SK-N-SH (cell line): ENCODE measurements at regions not wholly inside any gene's neighbourhood (a gene's known extent, or its start where the extent isn't known, plus 50 kb on each side); places are given as distances from the start of the nearest gene placed in this dataset.

ENCODE experiments used
- CTCF ChIA-PET: fragments of 300-600, 350-600 bp; formaldehyde crosslinking; extraction: SDS; loops from one replicate; lab custom pipeline; 2021; lab: Yijun Ruan, JAX
- POLR2A ChIA-PET: fragments of 350-600 bp; sonication (Branson Sonifier 250); formaldehyde crosslinking; extraction: SDS; loops from one replicate; lab custom pipeline; 2020; ENCODE audit warnings: antibody characterized with exemption, inconsistent platforms; lab: Yijun Ruan, JAX
- DNase-seq: peaks from one replicate; pipeline ENCODE4 v3.0.0; 2012
- H2AFZ ChIP-seq: fragments of 200-600 bp; sonication (generic); 2 replicates; pipeline ENCODE4 v1.8.1; 2016; ENCODE audit warnings: antibody characterized with exemption, mild to moderate bottlenecking, low read depth
- H3F3A ChIP-seq: fragments of 200-600 bp; sonication (generic); replicated peaks from 2 replicates; pipeline ENCODE3; 2016; ENCODE audit warnings: antibody characterized with exemption, mild to moderate bottlenecking; ENCODE audit not compliant: insufficient read depth
- H3K27ac ChIP-seq, 2 experiments: fragments of 200-500 bp in 1 of 2; fragments of 200-600 bp in 1 of 2; sonication (Bioruptor generic) in 1 of 2; sonication (generic), shearing (Covaris generic) in 1 of 2; 2 replicates each; pipeline versions ENCODE4 v1.5.1 to v1.6.1; 2014 to 2016; ENCODE audit warnings: low read depth in 2 of 2, inconsistent platforms in 1 of 2, low read length in 1 of 2, mild to moderate bottlenecking in 1 of 2, mixed read lengths in 1 of 2
- H3K27me3 ChIP-seq: fragments of 200-600 bp; sonication (generic), shearing (Covaris generic); 2 replicates; pipeline ENCODE4 v1.6.1; 2016; ENCODE audit warnings: mixed run types; ENCODE audit not compliant: insufficient read depth
- H3K36me3 ChIP-seq, 2 experiments: fragments of 200-500 bp in 1 of 2; fragments of 200-600 bp in 1 of 2; sonication (Bioruptor generic) in 1 of 2; sonication (generic) in 1 of 2; replicated peaks in 1 of 2; 2 replicates each; pipeline versions ENCODE3 to v1.5.1; 2014 to 2016; ENCODE audit warnings: low read length in 1 of 2, mild to moderate bottlenecking in 1 of 2; ENCODE audit not compliant: insufficient read depth in 2 of 2, control insufficient read depth in 1 of 2
- H3K4me1 ChIP-seq, 2 experiments: fragments of 200-500 bp in 1 of 2; fragments of 200-600 bp in 1 of 2; sonication (Bioruptor generic) in 1 of 2; sonication (generic), shearing (Covaris generic) in 1 of 2; 2 replicates each; pipeline versions ENCODE4 v1.5.1 to v1.6.1; 2014 to 2016; ENCODE audit warnings: low read depth in 1 of 2, low read length in 1 of 2, mixed run types in 1 of 2; ENCODE audit not compliant: insufficient read depth in 2 of 2, control insufficient read depth in 1 of 2
- H3K4me2 ChIP-seq: fragments of 200-600 bp; sonication (generic), shearing (Covaris generic); 2 replicates; pipeline ENCODE4 v1.6.1; 2017; ENCODE audit warnings: mixed run types
- H3K4me3 ChIP-seq, 2 experiments: fragments of 200-500 bp in 1 of 2; fragments of 200-600 bp in 1 of 2; sonication (Bioruptor generic) in 1 of 2; sonication (generic), shearing (Covaris generic) in 1 of 2; 2 replicates each; pipeline versions ENCODE4 v1.5.1 to v1.8.1; 2014 to 2016; ENCODE audit warnings: low read depth in 2 of 2, inconsistent platforms in 1 of 2, low read length in 1 of 2, mild to moderate bottlenecking in 1 of 2, mixed read lengths in 1 of 2, moderate library complexity in 1 of 2
- H3K79me2 ChIP-seq: fragments of 200-600 bp; sonication (generic); 2 replicates; pipeline ENCODE4 v1.8.1; 2017; ENCODE audit warnings: mild to moderate bottlenecking; ENCODE audit not compliant: insufficient read depth
- H3K9ac ChIP-seq: fragments of 200-600 bp; sonication (generic); 2 replicates; pipeline ENCODE4 v1.6.1; 2017; ENCODE audit warnings: mixed run types
- H3K9me2 ChIP-seq: fragments of 200-600 bp; sonication (generic); 2 replicates; pipeline ENCODE4 v1.6.1; 2017; ENCODE audit warnings: mixed run types
- H3K9me3 ChIP-seq: fragments of 200-600 bp; sonication (generic); 2 replicates; pipeline ENCODE4 v1.6.1; 2017; ENCODE audit warnings: mixed run types, mild to moderate bottlenecking, moderate library complexity
- H4K20me1 ChIP-seq: fragments of 200-600 bp; sonication (generic); 2 replicates; pipeline ENCODE4 v1.6.1; 2017; ENCODE audit warnings: mild to moderate bottlenecking, mixed run types; ENCODE audit not compliant: insufficient read depth
- CHD2 ChIP-seq: fragments of 150-350 bp; IDR thresholded peaks from 2 replicates; pipeline ENCODE4 v1.6.1; 2018; ENCODE audit warnings: low read length; ENCODE audit not compliant: partially characterized antibody
- FOXM1 ChIP-seq: IDR thresholded peaks from 2 replicates; pipeline ENCODE4 v1.4.0; 2012; ENCODE audit warnings: low read depth, mild to moderate bottlenecking
- JUND ChIP-seq: IDR thresholded peaks from 2 replicates; pipeline ENCODE4 v1.4.0; 2012
- MEF2A ChIP-seq: IDR thresholded peaks from 2 replicates; pipeline ENCODE4 v1.4.0; 2012; ENCODE audit warnings: low read depth, borderline replicate concordance
- MXI1 ChIP-seq: IDR thresholded peaks from 2 replicates; pipeline ENCODE4 v1.6.1; 2012; ENCODE audit warnings: mild to moderate bottlenecking, low read depth, low read length, improper control_type of control experiment
- RAD21 ChIP-seq: IDR thresholded peaks from 2 replicates; pipeline ENCODE4 v1.6.1; 2012; ENCODE audit warnings: mild to moderate bottlenecking, low read length
- RCOR1 ChIP-seq: fragments of 150-350 bp; IDR thresholded peaks from 2 replicates; pipeline ENCODE4 v1.6.1; 2017; ENCODE audit warnings: antibody characterized with exemption, low read length
- RFX5 ChIP-seq: IDR thresholded peaks from 2 replicates; pipeline ENCODE4 v1.6.1; 2012; ENCODE audit warnings: mild to moderate bottlenecking, improper control_type of control experiment, low read length
- RXRA ChIP-seq: IDR thresholded peaks from 2 replicates; pipeline ENCODE4 v1.4.0; 2012; ENCODE audit warnings: low read depth, mild to moderate bottlenecking, borderline replicate concordance
- SIN3A ChIP-seq: IDR thresholded peaks from 2 replicates; pipeline ENCODE4 v1.6.1; 2012; ENCODE audit warnings: low read depth, mild to moderate bottlenecking, low read length, moderate library complexity, borderline replicate concordance
- SMC3 ChIP-seq: IDR thresholded peaks from 2 replicates; pipeline ENCODE4 v1.6.1; 2012; ENCODE audit warnings: low read depth, low read length, improper control_type of control experiment
- TEAD4 ChIP-seq: IDR thresholded peaks from 2 replicates; pipeline ENCODE4 v1.4.0; 2012; ENCODE audit warnings: mild to moderate bottlenecking, borderline replicate concordance; ENCODE audit not compliant: insufficient read depth
- YY1 ChIP-seq: IDR thresholded peaks from 2 replicates; pipeline ENCODE4 v1.4.0; 2012; ENCODE audit warnings: low read depth, mild to moderate bottlenecking
- WGBS: methylation state at CpG from one replicate; pipeline ENCODE4 v1.1.6; 2017; ENCODE audit warnings: low lambda C conversion rate; 5-methylcytosine and 5-hydroxymethylcytosine counted together
- TF ChIP-seq, protein P1 (sequence below): IDR thresholded peaks from 2 replicates; pipeline ENCODE4 v1.4.0; 2012; ENCODE audit warnings: low read depth, borderline replicate concordance
- TF ChIP-seq, protein P2 (sequence below): fragments of 150-350 bp; IDR thresholded peaks from 2 replicates; pipeline ENCODE4 v1.6.1; 2017; ENCODE audit warnings: antibody characterized with exemption, low read length, low read depth, borderline replicate concordance
- TF ChIP-seq, protein P3 (sequence below): IDR thresholded peaks from 2 replicates; pipeline ENCODE4 v1.4.0; 2012; ENCODE audit warnings: low read depth, borderline replicate concordance

DNA sequence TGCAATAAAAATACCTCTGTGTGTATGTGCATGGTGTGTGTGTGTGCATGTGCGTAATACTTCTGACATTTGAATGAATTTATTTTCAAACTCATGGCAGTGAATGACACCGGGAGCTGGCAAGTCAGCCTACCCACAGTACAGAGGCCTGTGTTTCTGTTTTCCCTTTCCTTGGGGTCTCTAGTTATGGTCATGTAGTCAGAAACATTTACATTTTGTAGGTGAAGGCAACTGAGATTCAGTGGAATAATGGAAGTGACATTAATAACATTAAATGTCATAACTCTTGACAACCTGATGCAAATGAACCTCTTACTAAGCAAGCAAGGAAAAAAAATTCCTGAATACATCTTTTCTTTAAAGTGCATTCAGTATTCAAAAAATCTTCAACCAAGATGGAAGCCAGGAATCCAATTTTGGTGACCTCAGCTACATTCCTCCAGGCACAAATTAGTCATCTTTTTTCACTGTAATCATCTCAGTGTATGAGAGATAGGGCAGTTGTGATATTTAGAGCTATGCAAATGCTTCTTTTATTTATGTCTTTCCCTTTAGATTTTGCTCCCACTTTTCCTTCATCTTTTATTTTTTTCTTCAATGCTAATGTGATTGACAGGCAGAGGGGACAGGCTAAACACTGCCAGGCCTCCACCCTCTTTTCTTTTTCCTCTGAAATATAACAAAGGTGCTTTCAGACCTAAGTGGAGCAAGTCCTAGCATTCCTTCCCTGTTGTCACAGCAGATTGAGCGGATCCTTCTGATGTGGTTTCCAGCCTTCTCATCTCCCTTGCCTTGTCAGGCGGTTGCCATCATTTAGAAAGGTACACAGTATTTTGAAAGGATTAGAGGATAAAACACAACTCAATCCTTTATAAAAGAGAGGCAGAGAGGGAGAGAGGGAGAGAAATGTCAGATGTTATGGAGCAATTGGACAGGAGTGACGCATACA is 569.8 kb upstream of the ADAMTS16 start:
- 0 out of 2 replicates have a peak, but pooled peaks cover 5% of the 10 kb centered on the region for H3K27me3 ChIP-seq
- no peak for DNase-seq
- H3K9me2 ChIP-seq = no peaks in the 10 kb centered on the region
- no peak overlapping the region for H3K9ac ChIP-seq
- no peak overlapping the region for H3K4me2 ChIP-seq
- no peak overlapping the region; a peak in 1 of 4 replicates for H3K27ac ChIP-seq
- WGBS = 5% methylated on average over 5 of the region's 5 CpGs
- ChIA-PET CTCF (no interaction called here), POLR2A (no interaction called here)
- H3F3A ChIP-seq = no peaks in the 10 kb centered on the region
- no peaks in the 10 kb centered on the region for H4K20me1 ChIP-seq
- TF ChIP-seq YY1 (no peak), MEF2A (no peak)
- H3K4me1 ChIP-seq = no peaks in the 10 kb centered on the region
- H3K79me2 ChIP-seq = no peaks in the 10 kb centered on the region
- H2AFZ ChIP-seq = no peak overlapping the region
- no peak overlapping the region for H3K4me3 ChIP-seq
- no peaks in the 10 kb centered on the region; the same call in 1 of the 2 replicates for H3K9me3 ChIP-seq
- no peaks in the 10 kb centered on the region for H3K36me3 ChIP-seq

DNA sequence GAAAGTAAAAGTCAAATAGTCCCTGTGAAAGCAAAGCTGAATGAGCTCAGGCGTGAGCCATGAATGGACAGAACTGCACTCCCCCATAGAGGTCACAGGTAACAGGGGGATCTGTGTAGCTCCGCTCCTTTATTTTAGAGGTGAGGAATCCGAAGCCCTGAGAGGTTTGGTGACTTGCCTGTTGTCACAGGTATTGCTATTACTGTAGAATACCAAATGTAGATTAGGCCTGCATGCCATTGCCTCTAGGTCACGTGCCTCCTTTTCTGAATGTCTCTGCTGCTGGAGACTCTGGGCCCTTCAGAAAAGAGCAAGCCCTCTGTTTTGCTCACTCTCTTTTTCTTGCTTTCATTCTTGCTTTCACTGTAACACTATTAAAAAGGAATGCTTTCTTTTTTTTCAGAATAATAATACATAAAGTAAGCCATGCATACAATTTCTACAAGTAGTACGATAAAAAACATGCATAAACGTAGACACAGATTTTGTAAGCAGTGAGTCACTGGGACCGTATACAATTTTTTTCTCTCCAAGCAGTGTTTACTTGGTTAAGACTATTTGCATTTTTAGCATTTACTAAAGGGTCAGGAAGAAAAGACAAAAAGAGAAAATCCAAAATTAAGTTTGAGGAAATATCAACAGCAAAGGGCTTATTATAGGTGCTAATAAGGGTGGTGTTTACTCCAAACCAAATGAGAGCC is 568.7 kb upstream of the ADAMTS16 start:
- WGBS = 1% methylated on average over 7 of the region's 7 CpGs
- H3K4me1 ChIP-seq = no peaks in the 10 kb centered on the region
- no peak overlapping the region for H3K27ac ChIP-seq
- no peak for TF ChIP-seq RAD21
- no peak for TF ChIP-seq CHD2
- no peak for TF ChIP-seq MXI1
- TF ChIP-seq, protein P1, sequence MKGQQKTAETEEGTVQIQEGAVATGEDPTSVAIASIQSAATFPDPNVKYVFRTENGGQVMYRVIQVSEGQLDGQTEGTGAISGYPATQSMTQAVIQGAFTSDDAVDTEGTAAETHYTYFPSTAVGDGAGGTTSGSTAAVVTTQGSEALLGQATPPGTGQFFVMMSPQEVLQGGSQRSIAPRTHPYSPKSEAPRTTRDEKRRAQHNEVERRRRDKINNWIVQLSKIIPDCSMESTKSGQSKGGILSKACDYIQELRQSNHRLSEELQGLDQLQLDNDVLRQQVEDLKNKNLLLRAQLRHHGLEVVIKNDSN = no peak
- no peak for TF ChIP-seq TEAD4
- no peak for TF ChIP-seq SMC3
- TF ChIP-seq RFX5 = no peak
- TF ChIP-seq, protein P2, sequence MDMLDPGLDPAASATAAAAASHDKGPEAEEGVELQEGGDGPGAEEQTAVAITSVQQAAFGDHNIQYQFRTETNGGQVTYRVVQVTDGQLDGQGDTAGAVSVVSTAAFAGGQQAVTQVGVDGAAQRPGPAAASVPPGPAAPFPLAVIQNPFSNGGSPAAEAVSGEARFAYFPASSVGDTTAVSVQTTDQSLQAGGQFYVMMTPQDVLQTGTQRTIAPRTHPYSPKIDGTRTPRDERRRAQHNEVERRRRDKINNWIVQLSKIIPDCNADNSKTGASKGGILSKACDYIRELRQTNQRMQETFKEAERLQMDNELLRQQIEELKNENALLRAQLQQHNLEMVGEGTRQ = no peak
- no peak for TF ChIP-seq MEF2A
- no peak for TF ChIP-seq RCOR1
- TF ChIP-seq SIN3A = no peak
- no peak for TF ChIP-seq JUND
- no peak for TF ChIP-seq FOXM1
- TF ChIP-seq, protein P3, sequence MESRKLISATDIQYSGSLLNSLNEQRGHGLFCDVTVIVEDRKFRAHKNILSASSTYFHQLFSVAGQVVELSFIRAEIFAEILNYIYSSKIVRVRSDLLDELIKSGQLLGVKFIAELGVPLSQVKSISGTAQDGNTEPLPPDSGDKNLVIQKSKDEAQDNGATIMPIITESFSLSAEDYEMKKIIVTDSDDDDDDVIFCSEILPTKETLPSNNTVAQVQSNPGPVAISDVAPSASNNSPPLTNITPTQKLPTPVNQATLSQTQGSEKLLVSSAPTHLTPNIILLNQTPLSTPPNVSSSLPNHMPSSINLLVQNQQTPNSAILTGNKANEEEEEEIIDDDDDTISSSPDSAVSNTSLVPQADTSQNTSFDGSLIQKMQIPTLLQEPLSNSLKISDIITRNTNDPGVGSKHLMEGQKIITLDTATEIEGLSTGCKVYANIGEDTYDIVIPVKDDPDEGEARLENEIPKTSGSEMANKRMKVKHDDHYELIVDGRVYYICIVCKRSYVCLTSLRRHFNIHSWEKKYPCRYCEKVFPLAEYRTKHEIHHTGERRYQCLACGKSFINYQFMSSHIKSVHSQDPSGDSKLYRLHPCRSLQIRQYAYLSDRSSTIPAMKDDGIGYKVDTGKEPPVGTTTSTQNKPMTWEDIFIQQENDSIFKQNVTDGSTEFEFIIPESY = no peak
- no peak for TF ChIP-seq RXRA
- no peak overlapping the region for H3K4me2 ChIP-seq
- no peaks in the 10 kb centered on the region for H3K9me2 ChIP-seq
- H3K79me2 ChIP-seq = no peaks in the 10 kb centered on the region
- H3K36me3 ChIP-seq = no peaks in the 10 kb centered on the region
- H3K27me3 ChIP-seq = 0 out of 2 replicates have a peak, but pooled peaks cover 6% of the 10 kb centered on the region
- ChIA-PET CTCF (no interaction called here), POLR2A (no interaction called here)
- no peak overlapping the region for H3K9ac ChIP-seq
- H3F3A ChIP-seq = no peaks in the 10 kb centered on the region
- H2AFZ ChIP-seq = no peak overlapping the region
- no peak overlapping the region for H3K4me3 ChIP-seq
- no peaks in the 10 kb centered on the region for H3K9me3 ChIP-seq
- no peak for DNase-seq
- no peaks in the 10 kb centered on the region for H4K20me1 ChIP-seq
